ENCODE measurements at regions not wholly inside any gene's neighbourhood (a gene's known extent, or its start where the extent isn't known, plus 50 kb on each side); places are given as distances from the start of the nearest gene placed in this dataset.

DNA sequence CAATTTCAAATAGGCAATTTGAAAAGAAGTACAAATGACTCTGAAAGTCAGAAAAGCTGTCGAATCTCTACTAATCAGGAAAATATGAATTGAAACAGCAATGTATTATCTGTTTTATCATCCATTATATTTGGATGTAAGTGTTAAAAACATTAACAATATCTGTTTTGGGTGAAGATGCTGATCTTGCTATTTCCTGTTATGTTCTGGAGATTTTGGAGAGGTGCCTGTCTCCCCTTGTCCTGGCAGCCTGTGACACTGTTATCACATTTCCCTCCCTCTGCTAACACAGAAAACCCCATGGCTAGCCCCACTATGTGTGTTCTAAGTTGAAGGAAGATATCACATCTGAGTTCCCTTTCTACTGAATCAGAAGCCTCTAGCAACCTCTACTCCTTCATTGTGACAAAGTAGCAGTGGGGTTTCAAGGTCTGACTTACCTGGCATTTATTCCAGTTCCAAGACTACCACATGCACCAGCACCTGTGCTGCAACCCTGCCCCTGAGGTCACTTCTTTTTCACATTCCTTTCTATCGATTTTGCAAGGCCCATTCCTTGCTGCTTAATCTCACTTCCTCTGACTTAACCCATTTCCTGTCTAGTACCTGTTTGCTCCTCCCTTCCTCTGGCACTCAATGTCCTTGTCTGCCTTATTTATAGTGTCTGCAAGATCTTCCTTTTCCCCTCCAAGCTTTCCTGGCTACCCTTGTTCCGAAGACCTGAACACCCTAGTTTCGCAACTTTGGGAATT lies 95.5 kb upstream of the COL8A1 start:
- Histone ChIP-seq H3K4me3 (ENCODE audit: low read depth, low read length, poor library complexity, severe bottlenecking) (no peak overlapping the region), H3K4me2 (ENCODE audit: low read length) (no peak overlapping the region), H3K9me3 (ENCODE audit: low read length) (no peaks in the 10 kb centered on the region), H4K20me1 (ENCODE audit: insufficient read depth, low read length) (no peaks in the 10 kb centered on the region), H2AFZ (ENCODE audit: low read length) (no peak overlapping the region), H3K36me3 (ENCODE audit: insufficient read depth, low read length) (no peaks in the 10 kb centered on the region), H3K4me1 (ENCODE audit: insufficient read depth, low read length, poor library complexity, severe bottlenecking) (no peaks in the 10 kb centered on the region), H3K27ac (ENCODE audit: low read depth, low read length, poor library complexity, severe bottlenecking) (no peak overlapping the region), H3K9me2 (ENCODE audit: insufficient read depth, low read length) (no peaks in the 10 kb centered on the region), H3K79me2 (ENCODE audit: insufficient read depth, low read depth, low read length) (no peaks in the 10 kb centered on the region)
- intact Hi-C loops (cut with micrococcal nuclease; ENCODE audit: unreplicated experiment) = no loop called here
- no peak for DNase-seq (ENCODE audit: low spot score)
- no peak for TF ChIP-seq EZH2phosphoT487 (IDR thresholded peaks at IDR 0.05; ENCODE audit: borderline replicate concordance, low read depth, low read length)
- TF ChIP-seq, protein P1, sequence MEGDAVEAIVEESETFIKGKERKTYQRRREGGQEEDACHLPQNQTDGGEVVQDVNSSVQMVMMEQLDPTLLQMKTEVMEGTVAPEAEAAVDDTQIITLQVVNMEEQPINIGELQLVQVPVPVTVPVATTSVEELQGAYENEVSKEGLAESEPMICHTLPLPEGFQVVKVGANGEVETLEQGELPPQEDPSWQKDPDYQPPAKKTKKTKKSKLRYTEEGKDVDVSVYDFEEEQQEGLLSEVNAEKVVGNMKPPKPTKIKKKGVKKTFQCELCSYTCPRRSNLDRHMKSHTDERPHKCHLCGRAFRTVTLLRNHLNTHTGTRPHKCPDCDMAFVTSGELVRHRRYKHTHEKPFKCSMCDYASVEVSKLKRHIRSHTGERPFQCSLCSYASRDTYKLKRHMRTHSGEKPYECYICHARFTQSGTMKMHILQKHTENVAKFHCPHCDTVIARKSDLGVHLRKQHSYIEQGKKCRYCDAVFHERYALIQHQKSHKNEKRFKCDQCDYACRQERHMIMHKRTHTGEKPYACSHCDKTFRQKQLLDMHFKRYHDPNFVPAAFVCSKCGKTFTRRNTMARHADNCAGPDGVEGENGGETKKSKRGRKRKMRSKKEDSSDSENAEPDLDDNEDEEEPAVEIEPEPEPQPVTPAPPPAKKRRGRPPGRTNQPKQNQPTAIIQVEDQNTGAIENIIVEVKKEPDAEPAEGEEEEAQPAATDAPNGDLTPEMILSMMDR (conservative IDR thresholded peaks at IDR 0.05; ENCODE audit: low read length) = no peak
- ChIA-PET CTCF (ENCODE audit: unreplicated experiment) (no interaction called here), POLR2A (no interaction called here)
- no TSS peak for BruUV-seq (replicated peaks)

DNA sequence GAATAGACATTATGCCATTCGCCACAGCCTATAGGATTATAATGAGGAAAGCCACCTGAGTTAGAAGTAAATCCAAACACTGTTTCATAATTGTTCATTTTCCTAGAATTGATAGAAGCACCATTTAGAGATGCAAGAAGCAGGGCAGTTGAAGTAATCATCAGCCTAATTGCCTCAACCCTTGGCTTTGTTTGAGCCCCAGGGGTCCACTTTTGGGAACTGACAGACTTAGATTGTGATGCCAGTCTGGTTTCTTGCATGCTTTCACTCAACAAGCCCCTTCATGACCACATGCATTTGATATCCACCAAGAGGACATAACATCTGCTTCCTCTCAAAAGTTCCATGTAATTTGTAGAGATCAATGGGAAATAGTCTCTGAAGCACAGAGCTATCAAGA lies 97.2 kb upstream of the COL8A1 start:
- Histone ChIP-seq H3K4me2 (ENCODE audit: low read length) (no peak overlapping the region), H3K27ac (ENCODE audit: low read depth, low read length, poor library complexity, severe bottlenecking) (no peak overlapping the region)

DNA sequence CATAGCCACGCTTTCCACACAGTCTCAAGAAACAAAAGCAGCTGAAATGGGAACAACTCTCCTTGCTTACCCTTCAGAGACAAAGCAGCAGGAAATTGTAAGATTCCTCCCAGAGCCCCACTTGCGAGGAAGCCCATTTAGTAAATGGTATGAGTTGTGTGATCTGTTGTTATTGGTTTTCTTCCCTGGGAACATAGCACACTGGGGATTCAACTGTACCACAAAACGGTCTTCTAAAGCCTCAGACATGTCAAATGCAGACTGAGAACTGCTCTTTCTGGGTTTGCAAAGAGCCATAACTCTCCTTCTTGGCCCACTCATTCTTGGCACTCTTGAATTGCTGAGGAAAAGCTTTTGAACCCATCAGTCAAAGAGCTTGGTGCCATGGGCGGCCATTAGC lies 101.0 kb upstream of the COL8A1 start:
- intact Hi-C loops (cut with micrococcal nuclease; ENCODE audit: unreplicated experiment) = no loop called here
- H2AFZ ChIP-seq (ENCODE audit: low read length) = no peak overlapping the region

More for the DNA sequence above, 97.2 kb upstream of the COL8A1 start:
- TF ChIP-seq, protein P1 (conservative IDR thresholded peaks at IDR 0.05; ENCODE audit: low read length) = no peak
- TF ChIP-seq EZH2phosphoT487 (IDR thresholded peaks at IDR 0.05; ENCODE audit: borderline replicate concordance, low read depth, low read length) = no peak
- no peaks in the 10 kb centered on the region for H3K9me2 ChIP-seq (ENCODE audit: insufficient read depth, low read length)
- H2AFZ ChIP-seq (ENCODE audit: low read length) = no peak overlapping the region
- ChIA-PET POLR2A (no interaction called here), CTCF (ENCODE audit: unreplicated experiment) (no interaction called here)
- H3K9me3 ChIP-seq (ENCODE audit: low read length) = no peaks in the 10 kb centered on the region
- H4K20me1 ChIP-seq (ENCODE audit: insufficient read depth, low read length) = no peaks in the 10 kb centered on the region
- intact Hi-C loops (cut with micrococcal nuclease; ENCODE audit: unreplicated experiment) = no loop called here
- DNase-seq (ENCODE audit: low spot score) = no peak
- no peak overlapping the region for H3K4me3 ChIP-seq (ENCODE audit: low read depth, low read length, poor library complexity, severe bottlenecking)
- no peaks in the 10 kb centered on the region for H3K79me2 ChIP-seq (ENCODE audit: insufficient read depth, low read depth, low read length)
- BruUV-seq (replicated peaks) = no TSS peak
- no peaks in the 10 kb centered on the region for H3K36me3 ChIP-seq (ENCODE audit: insufficient read depth, low read length)
- no peaks in the 10 kb centered on the region for H3K4me1 ChIP-seq (ENCODE audit: insufficient read depth, low read length, poor library complexity, severe bottlenecking)

More for the DNA sequence above, 101.0 kb upstream of the COL8A1 start:
- Histone ChIP-seq H3K36me3 (ENCODE audit: insufficient read depth, low read length) (no peaks in the 10 kb centered on the region), H3K4me2 (ENCODE audit: low read length) (no peak overlapping the region), H3K4me3 (ENCODE audit: low read depth, low read length, poor library complexity, severe bottlenecking) (no peak overlapping the region), H3K9me3 (ENCODE audit: low read length) (no peaks in the 10 kb centered on the region), H3K9me2 (ENCODE audit: insufficient read depth, low read length) (no peaks in the 10 kb centered on the region), H3K27ac (ENCODE audit: low read depth, low read length, poor library complexity, severe bottlenecking) (no peak overlapping the region), H3K4me1 (ENCODE audit: insufficient read depth, low read length, poor library complexity, severe bottlenecking) (no peaks in the 10 kb centered on the region), H4K20me1 (ENCODE audit: insufficient read depth, low read length) (no peaks in the 10 kb centered on the region), H3K79me2 (ENCODE audit: insufficient read depth, low read depth, low read length) (no peaks in the 10 kb centered on the region)
- no TSS peak for BruUV-seq (replicated peaks)
- CTCF ChIA-PET (ENCODE audit: unreplicated experiment) = no interaction called here
- TF ChIP-seq EZH2phosphoT487 (IDR thresholded peaks at IDR 0.05; ENCODE audit: borderline replicate concordance, low read depth, low read length) = no peak
- TF ChIP-seq, protein P1 (conservative IDR thresholded peaks at IDR 0.05; ENCODE audit: low read length) = no peak
- no peak for DNase-seq (ENCODE audit: low spot score)
- POLR2A ChIA-PET = interaction anchor here (0.7 kb wide), 1 partner anchor 1222 kb away, joined by 8 read pairs; no protein-coding TSS in a partner anchor
